Stimulated activated CD8-positive, alpha-beta memory T cell treated with anti-CD3 and anti-CD28 coated beads, Interleukin-15, amount 100 ng/mL, for 4 hours (primary cell): ENCODE measurements at regions not wholly inside any gene's neighbourhood (a gene's known extent, or its start where the extent isn't known, plus 50 kb on each side); places are given as distances from the start of the nearest gene placed in this dataset.

ENCODE experiments used
- DNase-seq, 2 donors: peaks; one replicate each; pipeline ENCODE4 v3.0.0-alpha.2; 2020; ENCODE audit warnings: low read depth in 2 of 2

DNA sequence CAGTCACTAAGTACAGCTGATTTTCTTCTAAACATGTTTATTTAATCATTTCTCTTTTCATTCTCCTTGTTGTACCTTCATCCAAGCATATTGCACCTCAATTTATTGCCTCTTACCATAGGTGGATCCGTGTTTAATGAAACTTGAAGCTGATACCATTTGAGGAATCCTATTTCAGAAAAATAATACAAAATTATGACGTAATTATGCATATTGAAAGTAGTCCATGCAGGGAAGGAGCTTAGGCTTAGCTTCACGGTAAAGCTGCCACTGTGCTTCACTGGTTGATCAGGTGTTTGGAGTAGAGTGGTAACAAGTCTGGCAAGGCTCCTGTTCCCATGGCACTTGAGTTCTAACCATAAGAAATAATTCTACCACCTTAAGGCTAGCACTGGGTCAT lies 61.0 kb upstream of the CLEC14A start:
- no peak for DNase-seq

DNA sequence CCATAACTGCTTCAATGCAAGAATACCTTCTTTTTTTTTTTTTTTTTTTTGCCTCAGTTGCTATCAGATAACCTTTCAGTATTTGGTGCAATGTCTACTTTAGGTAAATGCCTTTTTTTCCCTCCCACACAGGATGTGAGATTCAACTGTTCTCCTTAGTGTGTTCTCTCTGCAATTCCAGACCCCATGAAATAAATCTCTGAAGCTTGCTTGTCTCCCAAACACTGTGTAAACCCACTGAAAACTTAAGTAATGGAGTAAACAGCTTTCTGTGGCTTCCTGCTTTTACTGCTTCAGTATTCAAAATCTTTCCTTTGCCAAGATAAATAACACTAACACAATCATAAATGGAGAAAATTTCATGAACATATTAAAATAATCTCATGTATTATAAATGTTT lies 55.8 kb upstream of the CLEC14A start:
- DNase-seq: no peak

DNA sequence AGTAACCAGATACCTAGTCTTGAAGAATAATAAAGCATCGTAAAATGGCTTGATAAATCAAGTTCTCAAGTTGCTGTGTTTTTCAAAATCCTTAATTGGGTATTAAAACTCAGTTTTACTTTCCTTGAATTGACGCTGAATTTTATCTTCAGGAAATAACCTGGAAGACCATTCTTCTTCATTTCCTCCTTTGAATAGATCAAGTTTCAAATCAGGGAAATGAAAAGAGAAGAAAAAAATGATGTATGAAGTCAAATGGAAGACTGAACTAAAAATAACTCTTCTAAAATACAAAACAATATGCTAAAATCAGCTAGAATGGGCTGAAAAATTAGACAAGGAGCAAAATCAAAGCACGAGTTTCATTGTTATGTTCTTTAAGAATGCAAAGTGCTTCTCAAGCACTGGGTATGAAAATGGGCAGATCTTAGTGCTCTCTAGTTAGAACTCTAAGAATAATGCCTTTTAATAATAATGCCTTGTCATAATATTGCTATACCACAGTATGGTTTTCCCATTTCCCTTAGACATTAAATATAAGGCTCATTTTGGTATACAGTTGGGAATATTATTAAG lies 54.6 kb upstream of the CLEC14A start:
- DNase-seq: no peak

DNA sequence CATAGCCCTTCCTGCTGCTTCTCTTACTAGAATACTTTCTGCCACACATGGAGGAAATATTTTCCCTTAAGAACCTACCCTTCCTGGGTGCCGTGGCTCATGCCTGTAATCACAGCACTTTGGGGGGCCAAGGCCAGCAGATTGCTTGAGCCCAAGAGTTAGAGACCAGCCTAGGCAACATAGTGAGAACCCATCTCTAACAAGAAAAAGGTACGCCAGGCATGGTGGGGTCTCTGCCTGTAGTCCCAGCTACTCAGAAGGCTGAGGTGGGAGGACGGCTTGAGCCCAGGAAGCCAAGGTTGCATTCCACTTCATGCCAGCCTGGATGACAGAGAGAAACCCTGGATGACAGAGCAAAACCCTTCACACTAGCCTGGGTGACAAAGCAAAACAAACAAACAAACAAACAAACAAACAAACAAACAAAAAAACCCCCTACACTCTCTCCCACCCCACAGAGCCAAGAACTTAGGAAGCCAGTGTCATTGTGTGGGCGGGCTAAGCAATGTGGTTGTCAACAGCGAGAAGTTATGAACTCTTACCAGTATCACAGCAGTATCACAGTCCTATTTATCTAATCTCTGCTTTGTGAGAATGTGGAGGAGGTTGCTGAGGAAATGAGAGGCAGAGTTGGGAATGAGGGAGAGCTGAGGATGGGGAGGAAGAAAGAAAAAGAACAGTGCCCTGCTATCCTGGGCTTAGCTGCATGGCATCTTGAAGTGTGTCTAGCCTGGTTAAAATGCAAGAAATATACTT lies 53.8 kb upstream of the CLEC14A start:
- no peak for DNase-seq
